Peyer's patch (tissue), 4 donors: ENCODE measurements at regions not wholly inside any gene's neighbourhood (a gene's known extent, or its start where the extent isn't known, plus 50 kb on each side); places are given as distances from the start of the nearest gene placed in this dataset.

ENCODE experiments used
- POLR2A ChIP-seq, 2 donors: fragments of 450-650 bp; IDR thresholded peaks; one replicate each; pipeline ENCODE4 v1.5.1; 2017; ENCODE audit warnings: antibody characterized with exemption in 2 of 2, mild to moderate bottlenecking in 2 of 2, moderate library complexity in 2 of 2
- TF ChIP-seq, protein P1 (sequence below), 6 experiments: fragments of 450-650 bp in 4 of 6; fragments of 200-600 bp in 2 of 6; sonication (generic) in 1 of 6; IDR thresholded peaks; one replicate each; pipeline ENCODE4 v1.5.1; 2017 to 2019; ENCODE audit warnings: antibody characterized with exemption in 6 of 6, mild to moderate bottlenecking in 3 of 6, moderate library complexity in 1 of 6

- TF ChIP-seq, protein P1, sequence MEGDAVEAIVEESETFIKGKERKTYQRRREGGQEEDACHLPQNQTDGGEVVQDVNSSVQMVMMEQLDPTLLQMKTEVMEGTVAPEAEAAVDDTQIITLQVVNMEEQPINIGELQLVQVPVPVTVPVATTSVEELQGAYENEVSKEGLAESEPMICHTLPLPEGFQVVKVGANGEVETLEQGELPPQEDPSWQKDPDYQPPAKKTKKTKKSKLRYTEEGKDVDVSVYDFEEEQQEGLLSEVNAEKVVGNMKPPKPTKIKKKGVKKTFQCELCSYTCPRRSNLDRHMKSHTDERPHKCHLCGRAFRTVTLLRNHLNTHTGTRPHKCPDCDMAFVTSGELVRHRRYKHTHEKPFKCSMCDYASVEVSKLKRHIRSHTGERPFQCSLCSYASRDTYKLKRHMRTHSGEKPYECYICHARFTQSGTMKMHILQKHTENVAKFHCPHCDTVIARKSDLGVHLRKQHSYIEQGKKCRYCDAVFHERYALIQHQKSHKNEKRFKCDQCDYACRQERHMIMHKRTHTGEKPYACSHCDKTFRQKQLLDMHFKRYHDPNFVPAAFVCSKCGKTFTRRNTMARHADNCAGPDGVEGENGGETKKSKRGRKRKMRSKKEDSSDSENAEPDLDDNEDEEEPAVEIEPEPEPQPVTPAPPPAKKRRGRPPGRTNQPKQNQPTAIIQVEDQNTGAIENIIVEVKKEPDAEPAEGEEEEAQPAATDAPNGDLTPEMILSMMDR (IDR thresholded peaks at IDR 0.05) = no peak
- TF ChIP-seq POLR2A (IDR thresholded peaks at IDR 0.05) = no peak
Measured at GRCh38 chr4:97432551-97432950, 710.7 kb downstream of the STPG2 start.
